GM12891 (cell line): ENCODE measurements at regions not wholly inside any gene's neighbourhood (a gene's known extent, or its start where the extent isn't known, plus 50 kb on each side); places are given as distances from the start of the nearest gene placed in this dataset.
"Not testable (repeated sequence)": the region's sequence is repeated elsewhere in the genome, so short reads cannot be mapped to it uniquely, and the experiment has no call there.

ENCODE experiments used
- DNase-seq: peaks from one replicate; pipeline ENCODE4 v3.0.0; 2011; ENCODE audit warnings: low spot score; ENCODE audit not compliant: insufficient read length
- FAIRE-seq: peaks from 2 replicates; lab custom pipeline; 2011; peaks lifted over from hg19 to GRCh38; lab: Jason Lieb, UNC
- PAX5 ChIP-seq: IDR thresholded peaks from 2 replicates; pipeline ENCODE4 v1.6.1; 2011; ENCODE audit warnings: low read length, moderate library complexity, mild to moderate bottlenecking; ENCODE audit not compliant: insufficient read depth, severe bottlenecking
- POLR2A ChIP-seq: IDR thresholded peaks from 2 replicates; pipeline ENCODE4 v1.6.1; 2011; ENCODE audit warnings: low read depth, low read length, control low read depth
- POLR2AphosphoS5 ChIP-seq: IDR thresholded peaks from 2 replicates; pipeline ENCODE4 v1.6.1; 2011; ENCODE audit warnings: low read depth, low read length, control low read depth
- POU2F2 ChIP-seq: IDR thresholded peaks from 2 replicates; pipeline ENCODE4 v1.6.1; 2011; ENCODE audit warnings: low read depth, mild to moderate bottlenecking, control low read depth, low read length, moderate library complexity
- SPI1 ChIP-seq: IDR thresholded peaks from 2 replicates; pipeline ENCODE4 v1.6.1; 2011; ENCODE audit warnings: low read depth, low read length, control low read depth
- TAF1 ChIP-seq: IDR thresholded peaks from 2 replicates; pipeline ENCODE4 v1.6.1; 2011; ENCODE audit warnings: low read depth, low read length, control low read depth

DNA sequence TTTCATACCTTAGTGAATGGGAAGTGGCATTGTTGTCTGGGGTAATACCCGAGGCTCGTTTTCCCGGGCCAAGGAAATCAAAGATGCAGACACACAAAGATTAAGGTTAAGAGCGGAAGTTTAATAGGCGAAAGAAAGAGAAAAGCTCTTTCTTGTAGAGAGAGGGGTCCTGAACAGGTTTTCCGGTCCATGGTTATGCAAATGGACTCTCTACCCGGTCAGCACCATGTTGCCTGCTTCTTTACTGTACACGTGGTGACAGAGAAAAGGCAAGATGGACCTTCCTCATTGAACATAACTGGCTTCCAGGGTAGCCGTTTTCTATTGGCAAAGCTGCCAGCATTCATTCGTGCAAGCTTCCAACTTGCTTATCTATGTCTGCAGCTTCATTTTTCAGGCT is 2063.5 kb downstream of the SUCLG1 start:
- no peak for TF ChIP-seq SPI1
- TF ChIP-seq TAF1: no peak
- no peak for TF ChIP-seq POU2F2
- no peak for TF ChIP-seq POLR2AphosphoS5
- TF ChIP-seq PAX5: no peak
- TF ChIP-seq POLR2A: no peak
- DNase-seq: no peak
- FAIRE-seq: no peak

DNA sequence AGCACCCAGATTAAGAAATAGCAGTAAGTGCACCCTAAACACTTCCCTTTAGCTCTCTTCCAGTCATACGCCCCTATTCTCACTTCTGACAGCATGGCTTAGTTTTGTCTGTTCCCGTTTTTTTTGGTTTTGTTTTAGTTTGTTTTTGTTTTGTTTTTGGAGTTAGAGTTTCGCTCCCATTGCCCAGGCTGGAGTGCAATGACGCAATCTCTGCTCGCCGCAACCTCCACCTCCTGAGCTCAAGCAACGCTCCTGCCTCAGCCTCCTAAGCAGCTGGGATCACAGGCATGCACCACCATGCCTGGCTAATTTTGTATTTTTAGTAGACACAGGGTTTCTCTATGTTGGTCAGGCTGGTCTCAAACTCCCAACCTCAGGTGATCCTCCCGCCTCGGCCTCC is 2067.7 kb downstream of the SUCLG1 start:
- no peak for FAIRE-seq
- DNase-seq: no peak
- TF ChIP-seq SPI1: no peak
- TF ChIP-seq TAF1: no peak
- TF ChIP-seq PAX5: no peak
- no peak for TF ChIP-seq POLR2AphosphoS5
- TF ChIP-seq POU2F2: no peak
- no peak for TF ChIP-seq POLR2A

DNA sequence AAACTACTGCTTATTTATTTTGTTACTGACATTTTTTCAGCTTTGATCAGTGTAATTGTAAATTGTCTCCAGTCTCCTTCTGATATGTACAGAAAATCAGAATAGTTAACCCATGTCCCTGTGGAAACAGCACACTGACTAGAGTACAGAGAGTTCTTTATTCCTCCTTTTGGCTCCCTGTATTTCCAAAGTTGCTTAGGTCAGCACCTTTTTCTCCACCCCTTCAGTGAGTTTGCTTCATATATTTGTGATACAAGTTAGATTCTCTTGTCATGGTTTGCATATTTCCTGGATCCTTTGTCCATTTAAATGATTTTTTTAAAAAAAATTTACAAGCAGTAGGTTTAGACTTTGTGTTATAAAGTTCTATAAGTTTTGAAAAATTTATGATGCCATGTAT is 2051.1 kb upstream of the LRRTM1 start:
- no peak for TF ChIP-seq POU2F2
- no peak for TF ChIP-seq POLR2A
- no peak for TF ChIP-seq PAX5
- no peak for TF ChIP-seq TAF1
- TF ChIP-seq POLR2AphosphoS5: no peak
- TF ChIP-seq SPI1: no peak
- no peak for DNase-seq
- FAIRE-seq: no peak

DNA sequence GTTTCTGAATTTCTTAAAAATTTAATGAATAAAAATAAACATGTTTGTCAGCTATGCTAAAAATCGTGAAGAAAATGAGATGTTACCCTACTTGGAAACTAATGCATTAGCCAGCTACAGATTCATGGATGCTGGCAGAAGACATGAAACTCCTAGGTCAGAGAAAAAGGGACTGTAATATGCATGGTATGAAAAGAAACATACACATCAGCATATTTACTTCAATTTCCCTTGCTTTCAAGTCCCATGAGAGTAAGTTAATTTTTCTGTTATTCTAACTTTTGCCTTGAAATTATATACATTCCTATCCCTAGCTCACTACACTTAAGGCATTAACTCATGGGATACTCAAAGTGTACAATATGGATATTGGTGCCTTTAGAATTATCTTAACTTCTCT is 2041.4 kb upstream of the LRRTM1 start:
- no peak for TF ChIP-seq POU2F2
- TF ChIP-seq TAF1: no peak
- no peak for TF ChIP-seq POLR2A
- no peak for TF ChIP-seq POLR2AphosphoS5
- TF ChIP-seq SPI1: no peak
- TF ChIP-seq PAX5: no peak

DNA sequence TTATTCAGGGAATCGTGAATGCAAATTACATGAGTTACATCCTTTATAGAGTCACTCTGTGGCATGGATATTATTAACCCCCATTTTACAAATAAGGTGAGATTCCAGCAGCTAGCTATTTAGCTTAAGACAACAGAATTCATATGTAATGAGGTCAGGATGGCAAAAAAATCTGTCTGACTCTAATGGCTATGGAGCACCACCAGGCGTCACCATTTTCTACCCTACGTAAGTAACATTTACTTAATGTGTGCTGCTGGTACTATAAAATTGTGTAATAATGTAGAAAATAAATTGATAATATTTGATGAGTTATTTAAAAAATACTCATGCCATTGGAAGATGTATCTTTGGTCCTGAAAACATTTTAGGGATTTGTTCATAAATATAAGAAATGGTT is 2040.1 kb upstream of the LRRTM1 start:
- DNase-seq: no peak

More for the DNA sequence above, 2041.4 kb upstream of the LRRTM1 start:
- no peak for DNase-seq
- no peak for FAIRE-seq

DNA sequence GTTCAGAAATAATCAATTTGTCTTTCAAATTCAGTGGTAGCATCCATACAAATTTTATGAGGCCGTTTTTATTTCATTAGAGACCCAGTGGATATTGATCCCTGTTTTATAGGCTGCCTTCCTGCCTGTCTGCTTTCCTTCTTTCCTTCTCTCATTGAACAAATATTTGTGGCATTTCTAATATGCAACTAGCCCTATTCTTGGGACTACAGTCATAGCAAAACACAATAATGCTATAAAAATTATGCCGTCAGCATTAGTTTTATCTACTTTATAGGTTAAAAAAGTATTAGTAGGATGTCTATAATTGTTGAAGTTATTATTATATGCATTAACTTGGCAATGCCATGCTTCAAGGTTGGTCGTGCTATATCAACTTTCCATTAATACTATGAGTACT is 2037.8 kb upstream of the LRRTM1 start:
- no peak for DNase-seq
- TF ChIP-seq SPI1: no peak
- no peak for TF ChIP-seq TAF1
- TF ChIP-seq POU2F2: no peak
- TF ChIP-seq PAX5: no peak
- TF ChIP-seq POLR2AphosphoS5: no peak
- TF ChIP-seq POLR2A: no peak
- FAIRE-seq: no peak

More for the DNA sequence above, 2040.1 kb upstream of the LRRTM1 start:
- TF ChIP-seq SPI1 (no peak), POU2F2 (no peak), POLR2AphosphoS5 (no peak), TAF1 (no peak), POLR2A (no peak), PAX5 (no peak)
- FAIRE-seq: no peak

DNA sequence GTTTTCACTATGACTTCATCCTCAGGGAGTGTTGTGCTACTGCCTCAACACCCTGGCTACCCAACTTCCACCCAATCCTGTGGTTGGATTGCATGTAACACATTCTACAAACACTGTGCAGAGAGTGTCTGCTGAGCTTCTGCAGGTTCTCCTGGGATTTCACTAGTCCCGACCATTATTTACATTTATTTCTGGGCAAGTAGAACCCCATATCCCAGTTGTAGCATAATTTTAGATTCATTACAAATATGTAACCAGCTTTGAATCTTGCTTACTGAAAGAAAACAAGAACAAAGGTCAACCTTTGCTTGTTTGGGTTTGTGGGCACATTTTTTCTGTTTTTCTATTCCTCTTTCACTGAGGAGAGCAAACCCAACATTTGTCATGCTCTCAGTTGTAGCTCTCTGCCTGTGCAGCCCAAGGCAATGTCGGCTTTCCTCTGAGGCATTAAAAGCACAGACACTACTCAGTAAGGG is 2036.1 kb upstream of the LRRTM1 start:
- no peak for FAIRE-seq
- no peak for TF ChIP-seq POLR2AphosphoS5
- TF ChIP-seq SPI1: peak; percentile 67
- no peak for TF ChIP-seq POU2F2
- DNase-seq: no peak

DNA sequence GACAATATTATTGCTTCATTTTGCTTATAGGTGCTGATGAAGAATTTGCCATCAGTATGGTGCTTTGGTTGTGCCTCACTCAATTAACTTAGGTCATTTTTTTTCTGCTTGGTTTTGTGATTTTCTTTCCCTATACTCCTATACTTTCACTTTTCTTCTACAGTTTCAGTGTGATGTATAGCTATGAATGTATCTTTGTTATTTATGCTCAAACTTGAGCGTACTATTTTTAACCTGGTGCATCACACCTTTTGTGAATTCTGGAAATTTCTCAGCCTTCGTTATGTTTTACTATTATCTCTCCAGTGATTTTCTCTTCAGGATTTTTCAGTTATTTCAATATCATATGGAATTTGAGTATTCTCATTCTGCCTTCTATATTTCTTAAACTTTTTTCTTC is 2035.3 kb upstream of the LRRTM1 start:
- no peak for DNase-seq
- TF ChIP-seq TAF1 (no peak), POLR2AphosphoS5 (no peak), SPI1 (no peak), PAX5 (no peak), POU2F2 (no peak), POLR2A (no peak)
- no peak for FAIRE-seq

DNA sequence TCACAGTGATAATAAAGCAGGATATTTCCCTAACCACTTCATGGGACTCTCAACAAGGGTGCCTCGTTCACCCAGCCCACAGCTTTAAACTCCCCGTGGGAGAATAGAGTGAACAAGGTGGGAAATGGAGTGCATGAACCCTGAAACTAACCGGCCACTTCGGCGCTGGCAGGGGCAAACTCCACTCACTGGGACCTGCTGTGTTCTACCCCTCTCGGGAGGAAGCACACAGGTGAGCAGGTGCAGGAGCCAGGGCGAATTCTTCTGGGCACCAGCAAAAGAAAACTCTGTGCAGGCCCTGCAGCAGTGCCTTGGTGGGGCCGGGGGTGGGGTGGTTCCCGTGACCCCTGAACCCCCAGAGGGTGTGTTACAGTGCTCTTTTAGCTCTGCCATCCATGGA is 2029.1 kb upstream of the LRRTM1 start:
- no peak for TF ChIP-seq POLR2AphosphoS5
- no peak for TF ChIP-seq PAX5
- no peak for TF ChIP-seq SPI1
- no peak for TF ChIP-seq POU2F2
- TF ChIP-seq TAF1: no peak
- DNase-seq: no peak
- FAIRE-seq: no peak

DNA sequence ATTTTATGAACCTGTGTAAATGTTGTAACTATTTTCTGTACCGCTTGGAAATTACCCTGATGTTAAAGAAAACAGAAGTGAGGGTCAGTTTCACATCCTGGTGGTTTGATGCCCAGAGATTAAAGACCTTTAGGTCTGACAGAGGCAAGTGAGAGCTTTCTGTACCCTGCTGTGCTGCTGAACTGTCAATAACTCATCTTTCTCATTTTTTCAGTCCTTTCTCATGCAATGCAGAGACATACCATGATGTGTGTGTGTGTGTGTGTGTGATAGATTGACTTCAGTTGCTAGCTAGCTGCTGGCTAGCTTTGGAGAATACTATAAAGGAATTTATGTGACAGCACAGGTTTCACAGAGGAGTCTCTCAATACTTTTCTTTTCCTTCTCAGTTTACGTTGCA is 2025.6 kb upstream of the LRRTM1 start:
- no peak for FAIRE-seq
- no peak for DNase-seq
- TF ChIP-seq SPI1: peak; percentile 52; the same call in 1 of the 2 replicates
- TF ChIP-seq POLR2AphosphoS5: no peak

DNA sequence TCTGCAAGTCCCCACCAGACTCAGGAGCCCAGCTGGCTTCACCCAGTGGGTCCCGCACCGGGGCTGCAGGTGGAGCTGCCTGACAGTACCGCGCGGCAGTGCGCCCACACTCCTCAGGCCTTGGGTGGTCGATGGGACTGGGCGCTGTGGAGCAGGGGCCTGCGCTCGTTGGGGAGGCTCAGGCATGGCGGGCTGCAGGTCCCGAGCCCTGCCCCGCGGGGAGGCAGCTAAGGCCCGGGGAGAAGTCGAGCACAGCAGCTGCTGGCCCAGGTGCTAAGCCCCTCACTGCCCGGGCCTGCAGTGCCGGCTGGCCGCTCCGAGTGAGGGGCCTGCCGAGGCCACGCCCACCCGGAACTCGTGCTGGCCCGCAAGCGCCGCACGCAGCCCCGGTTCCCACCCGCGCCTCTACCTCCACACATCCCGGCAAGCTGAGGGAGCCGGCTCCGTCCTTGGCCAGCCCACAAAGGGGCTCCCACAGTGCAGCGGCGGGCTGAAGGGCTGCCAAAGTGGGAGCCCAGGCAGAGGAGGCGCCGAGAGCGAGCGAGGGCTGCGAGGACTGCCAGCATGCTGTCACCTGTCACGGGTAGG is 2021.7 kb upstream of the LRRTM1 start:
- FAIRE-seq, DNase-seq: not testable (repeated sequence)
